GM21825 (cell line): ENCODE measurements at regions not wholly inside any gene's neighbourhood (a gene's known extent, or its start where the extent isn't known, plus 50 kb on each side); places are given as distances from the start of the nearest gene placed in this dataset.
"Not testable (repeated sequence)": the region's sequence is repeated elsewhere in the genome, so short reads cannot be mapped to it uniquely, and the experiment has no call there.

Source experiments
- ATAC-seq: cut with Tn5 transposase; IDR thresholded peaks from one replicate; pipeline ENCODE4 v1.9.1; 2021; ENCODE audit warnings: mild to moderate bottlenecking, moderate library complexity; ENCODE audit not compliant: unreplicated experiment

GRCh38 chr3:20747741-20748140 lies 561.7 kb upstream of the SGO1 start:
- ATAC-seq, result no peak

GRCh38 chr3:20743553-20744321 lies 557.7 kb upstream of the SGO1 start:
- ATAC-seq, result no peak

GRCh38 chr3:20742903-20743552 lies 557.0 kb upstream of the SGO1 start:
- no peak for ATAC-seq

- ATAC-seq, result no peak
Observed at GRCh38 chr3:20741381-20741780, 555.4 kb upstream of the SGO1 start.

GRCh38 chr3:20739814-20740213 lies 553.8 kb upstream of the SGO1 start:
- no peak for ATAC-seq

- ATAC-seq, result no peak
Observed at GRCh38 chr3:20736287-20736852, 550.4 kb upstream of the SGO1 start.

GRCh38 chr3:20729185-20729584 lies 543.2 kb upstream of the SGO1 start:
- no peak for ATAC-seq

GRCh38 chr3:20726786-20727185 lies 540.8 kb upstream of the SGO1 start:
- no peak for ATAC-seq

GRCh38 chr3:20724241-20724640 lies 538.2 kb upstream of the SGO1 start:
- no peak for ATAC-seq

GRCh38 chr3:20716425-20716824 lies 530.4 kb upstream of the SGO1 start:
- ATAC-seq, result not testable (repeated sequence)

GRCh38 chr3:20701641-20702040 lies 515.6 kb upstream of the SGO1 start:
- no peak for ATAC-seq

- no peak for ATAC-seq
Observed at GRCh38 chr3:20700714-20701113, 514.7 kb upstream of the SGO1 start.

GRCh38 chr3:20698896-20699295 lies 512.9 kb upstream of the SGO1 start:
- ATAC-seq, result no peak

- ATAC-seq, result no peak
Observed at GRCh38 chr3:20696388-20697150, 510.6 kb upstream of the SGO1 start.

- ATAC-seq, result no peak
Observed at GRCh38 chr3:20692675-20693074, 506.7 kb upstream of the SGO1 start.

GRCh38 chr3:20683910-20684309 lies 497.9 kb upstream of the SGO1 start:
- no peak for ATAC-seq

- ATAC-seq, result no peak
Observed at GRCh38 chr3:20682573-20682972, 496.6 kb upstream of the SGO1 start.

- no peak for ATAC-seq
Observed at GRCh38 chr3:20680990-20681628, 495.1 kb upstream of the SGO1 start.

GRCh38 chr3:20673866-20674265 lies 487.9 kb upstream of the SGO1 start:
- ATAC-seq, result no peak

GRCh38 chr3:20669675-20670074 lies 483.7 kb upstream of the SGO1 start:
- no peak for ATAC-seq

GRCh38 chr3:20669184-20669583 lies 483.2 kb upstream of the SGO1 start:
- ATAC-seq, result no peak
